ENCODE measurements at regions not wholly inside any gene's neighbourhood (a gene's known extent, or its start where the extent isn't known, plus 50 kb on each side); places are given as distances from the start of the nearest gene placed in this dataset.

DNA sequence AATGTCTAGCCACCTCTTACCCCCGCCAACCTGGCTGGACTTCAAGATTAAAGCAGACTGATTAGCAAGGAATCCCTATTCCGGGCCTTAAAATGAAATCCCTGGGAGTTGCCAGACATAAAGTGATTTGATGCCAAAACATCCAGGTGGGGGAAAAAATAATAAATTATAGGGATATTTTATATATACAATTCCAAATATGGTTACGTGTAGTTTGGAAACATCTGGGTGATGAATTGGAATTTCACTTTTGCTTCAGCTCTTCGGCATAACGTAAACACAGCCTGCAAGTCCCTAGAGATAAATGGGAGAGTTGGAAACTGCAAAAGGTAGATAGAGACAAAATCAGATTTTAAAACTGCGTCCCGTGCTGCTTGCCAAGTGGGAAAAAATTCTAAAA, 545.5 kb upstream of the MDFIC2 start:
- peaks cover 7% of the 10 kb centered on the region for H3K4me1 Mint-ChIP-seq (ENCODE audit: low read depth)
- H3K4me3 Mint-ChIP-seq: no peak overlapping the region
- H3K9me3 Mint-ChIP-seq: no peaks in the 10 kb centered on the region
- no peak overlapping the region for H3K27ac Mint-ChIP-seq
- no peaks in the 10 kb centered on the region for H3K36me3 Mint-ChIP-seq (ENCODE audit: low read depth)
- no peaks in the 10 kb centered on the region for H3K27me3 Mint-ChIP-seq (ENCODE audit: low read depth)

GRCh38 chr3:70856414-70857162, 544.1 kb upstream of the MDFIC2 start:
- Mint-ChIP-seq H3K27ac (no peak overlapping the region), H3K9me3 (no peaks in the 10 kb centered on the region), H3K27me3 (ENCODE audit: low read depth) (no peaks in the 10 kb centered on the region), H3K4me1 (ENCODE audit: low read depth) (peaks cover 7% of the 10 kb centered on the region), H3K36me3 (ENCODE audit: low read depth) (no peaks in the 10 kb centered on the region), H3K4me3 (no peak overlapping the region)

- no peak overlapping the region for H3K4me3 Mint-ChIP-seq
- no peaks in the 10 kb centered on the region for H3K27me3 Mint-ChIP-seq (ENCODE audit: low read depth)
- H3K36me3 Mint-ChIP-seq (ENCODE audit: low read depth): no peaks in the 10 kb centered on the region
- H3K27ac Mint-ChIP-seq: no peak overlapping the region
- peaks cover 7% of the 10 kb centered on the region for H3K4me1 Mint-ChIP-seq (ENCODE audit: low read depth)
- H3K9me3 Mint-ChIP-seq: no peaks in the 10 kb centered on the region
Observed at GRCh38 chr3:70855149-70855548, 542.7 kb upstream of the MDFIC2 start.

GRCh38 chr3:70854108-70854507, 541.7 kb upstream of the MDFIC2 start:
- H3K27ac Mint-ChIP-seq: no peak overlapping the region
- H3K36me3 Mint-ChIP-seq (ENCODE audit: low read depth): no peaks in the 10 kb centered on the region
- H3K4me3 Mint-ChIP-seq: no peak overlapping the region
- H3K4me1 Mint-ChIP-seq (ENCODE audit: low read depth): peaks cover 7% of the 10 kb centered on the region
- peaks cover under 1% of the 10 kb centered on the region for H3K27me3 Mint-ChIP-seq (ENCODE audit: low read depth)
- H3K9me3 Mint-ChIP-seq: no peaks in the 10 kb centered on the region

DNA sequence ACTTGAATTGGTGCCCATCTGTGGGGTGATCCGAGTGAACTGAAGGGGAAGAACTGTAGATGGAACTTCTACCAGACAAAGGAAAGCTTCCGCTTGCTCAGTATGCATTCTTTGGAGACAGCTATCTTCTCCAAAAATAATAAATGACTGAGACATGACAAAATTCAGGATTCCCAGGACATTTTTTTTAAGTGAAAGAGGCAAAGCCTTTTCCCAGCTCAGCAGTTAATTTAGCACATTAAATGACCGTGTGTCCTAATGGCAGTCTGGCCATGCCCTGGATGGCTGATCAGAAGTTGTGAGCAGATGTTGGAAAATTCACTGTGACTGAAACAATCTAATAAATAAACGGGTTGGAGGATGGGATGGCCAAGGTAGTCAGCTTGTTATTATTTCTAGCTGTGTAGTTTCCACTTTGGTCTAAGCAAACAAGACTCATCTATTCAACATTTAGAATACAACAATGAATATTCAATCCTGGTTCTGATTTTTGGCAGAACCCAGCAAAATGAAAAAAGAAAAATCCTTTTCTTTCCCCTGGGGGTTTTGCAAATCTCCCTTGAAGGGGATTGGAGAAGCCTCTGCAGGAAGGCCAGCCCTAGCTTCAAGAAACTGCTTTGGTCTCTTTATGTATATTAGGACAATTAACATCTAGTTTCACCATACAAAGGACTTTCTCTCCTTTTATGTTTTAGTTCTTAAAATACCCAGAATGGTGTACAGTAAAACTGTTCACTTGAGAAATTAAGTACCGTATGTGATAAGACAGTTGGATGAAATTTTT, 540.9 kb upstream of the MDFIC2 start:
- H3K27me3 Mint-ChIP-seq (ENCODE audit: low read depth): peaks cover 8% of the 10 kb centered on the region
- peaks cover 7% of the 10 kb centered on the region for H3K4me1 Mint-ChIP-seq (ENCODE audit: low read depth)
- no peaks in the 10 kb centered on the region for H3K9me3 Mint-ChIP-seq
- H3K4me3 Mint-ChIP-seq: no peak overlapping the region
- no peak overlapping the region for H3K27ac Mint-ChIP-seq
- no peaks in the 10 kb centered on the region for H3K36me3 Mint-ChIP-seq (ENCODE audit: low read depth)

- H3K4me1 Mint-ChIP-seq (ENCODE audit: low read depth): peaks cover 4% of the 10 kb centered on the region
- no peaks in the 10 kb centered on the region for H3K36me3 Mint-ChIP-seq (ENCODE audit: low read depth)
- peaks cover 20% of the 10 kb centered on the region for H3K27me3 Mint-ChIP-seq (ENCODE audit: low read depth)
- H3K9me3 Mint-ChIP-seq: no peaks in the 10 kb centered on the region
- no peak overlapping the region for H3K27ac Mint-ChIP-seq
- H3K4me3 Mint-ChIP-seq: no peak overlapping the region
Observed at GRCh38 chr3:70849911-70850699, 537.7 kb upstream of the MDFIC2 start.

DNA sequence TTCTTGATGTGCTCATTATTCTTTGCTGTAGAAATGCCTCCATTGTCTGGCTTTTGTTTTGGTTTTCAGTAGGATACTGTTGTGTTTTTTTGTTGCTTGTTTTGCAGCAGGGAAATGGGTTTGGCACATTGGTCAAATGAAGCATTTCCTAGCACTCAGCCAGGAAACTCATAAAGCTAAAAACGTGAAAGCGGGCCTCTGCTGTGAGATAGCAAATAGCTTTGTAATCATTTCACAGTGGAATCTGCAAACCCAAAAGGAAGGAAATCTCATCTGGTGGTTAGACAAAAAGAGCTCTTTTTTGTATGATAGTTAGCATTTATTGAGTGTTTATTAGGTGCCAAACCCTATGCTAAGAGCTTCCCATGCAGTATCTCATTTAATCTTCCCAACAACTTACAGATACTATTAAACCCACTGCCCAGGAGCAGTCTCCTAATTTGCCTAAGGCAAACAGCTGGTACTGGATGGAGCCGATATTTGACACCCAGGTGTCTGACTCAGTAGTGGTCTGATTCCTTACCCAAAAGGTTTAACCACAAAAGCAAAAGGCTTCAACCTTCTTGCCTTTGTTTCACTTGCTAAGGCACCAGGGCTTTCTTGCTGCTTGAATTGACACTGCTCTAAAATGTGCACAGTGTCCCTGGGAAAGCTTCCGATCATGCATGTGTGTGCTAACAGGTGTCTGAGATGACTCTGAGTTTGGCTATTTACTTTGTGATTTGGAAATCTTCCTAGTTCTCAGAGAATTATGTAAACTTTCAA, 527.9 kb upstream of the MDFIC2 start:
- H3K27ac Mint-ChIP-seq: no peak overlapping the region
- H3K27me3 Mint-ChIP-seq (ENCODE audit: low read depth): peaks cover 4% of the 10 kb centered on the region
- H3K36me3 Mint-ChIP-seq (ENCODE audit: low read depth): no peaks in the 10 kb centered on the region
- no peak overlapping the region for H3K4me3 Mint-ChIP-seq
- H3K4me1 Mint-ChIP-seq (ENCODE audit: low read depth): peaks cover 5% of the 10 kb centered on the region
- H3K9me3 Mint-ChIP-seq: no peaks in the 10 kb centered on the region

DNA sequence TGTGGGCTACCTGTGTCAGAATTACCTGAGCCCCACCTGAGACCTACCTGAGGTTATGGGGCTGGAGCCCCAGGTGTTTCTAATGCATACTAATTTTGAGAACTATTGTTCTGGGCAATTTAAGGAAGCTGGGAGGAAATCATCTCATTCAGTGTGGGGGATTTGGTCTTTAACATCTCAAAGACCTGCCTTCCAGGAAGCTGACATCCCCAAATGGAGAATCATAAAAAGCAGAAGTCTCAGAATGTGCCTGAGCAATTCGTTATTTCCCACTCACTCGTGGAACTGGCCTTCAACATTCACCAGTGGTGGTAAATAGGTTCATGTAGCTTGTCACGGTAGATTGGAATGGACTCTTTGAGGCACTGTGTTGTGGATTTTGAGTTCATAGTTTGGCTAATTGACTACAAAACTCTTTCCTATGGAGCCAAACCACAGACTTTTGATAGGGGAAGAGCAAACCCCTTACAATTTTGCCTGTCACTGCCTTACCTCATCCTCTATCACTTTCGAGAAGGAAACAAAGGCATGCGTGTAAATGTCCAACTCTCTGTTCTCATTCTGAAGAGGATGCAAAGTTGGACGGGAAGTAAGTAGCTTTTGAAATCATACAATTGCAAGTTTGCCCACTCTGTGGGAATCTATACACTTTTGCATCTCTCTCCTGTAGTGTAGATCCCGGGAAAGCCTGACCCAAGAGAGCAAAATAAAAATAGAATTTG, 521.0 kb upstream of the MDFIC2 start:
- H3K4me3 Mint-ChIP-seq: no peak overlapping the region
- no peaks in the 10 kb centered on the region for H3K36me3 Mint-ChIP-seq (ENCODE audit: low read depth)
- H3K9me3 Mint-ChIP-seq: no peaks in the 10 kb centered on the region
- no peak overlapping the region for H3K27ac Mint-ChIP-seq
- H3K4me1 Mint-ChIP-seq (ENCODE audit: low read depth): no peaks in the 10 kb centered on the region
- peaks cover 10% of the 10 kb centered on the region for H3K27me3 Mint-ChIP-seq (ENCODE audit: low read depth)

- Mint-ChIP-seq H3K36me3 (ENCODE audit: low read depth) (no peaks in the 10 kb centered on the region), H3K4me3 (no peak overlapping the region), H3K27ac (no peak overlapping the region), H3K9me3 (no peaks in the 10 kb centered on the region), H3K4me1 (ENCODE audit: low read depth) (no peaks in the 10 kb centered on the region), H3K27me3 (ENCODE audit: low read depth) (peaks cover 6% of the 10 kb centered on the region)
Observed at GRCh38 chr3:70832834-70833205, 520.4 kb upstream of the MDFIC2 start.

DNA sequence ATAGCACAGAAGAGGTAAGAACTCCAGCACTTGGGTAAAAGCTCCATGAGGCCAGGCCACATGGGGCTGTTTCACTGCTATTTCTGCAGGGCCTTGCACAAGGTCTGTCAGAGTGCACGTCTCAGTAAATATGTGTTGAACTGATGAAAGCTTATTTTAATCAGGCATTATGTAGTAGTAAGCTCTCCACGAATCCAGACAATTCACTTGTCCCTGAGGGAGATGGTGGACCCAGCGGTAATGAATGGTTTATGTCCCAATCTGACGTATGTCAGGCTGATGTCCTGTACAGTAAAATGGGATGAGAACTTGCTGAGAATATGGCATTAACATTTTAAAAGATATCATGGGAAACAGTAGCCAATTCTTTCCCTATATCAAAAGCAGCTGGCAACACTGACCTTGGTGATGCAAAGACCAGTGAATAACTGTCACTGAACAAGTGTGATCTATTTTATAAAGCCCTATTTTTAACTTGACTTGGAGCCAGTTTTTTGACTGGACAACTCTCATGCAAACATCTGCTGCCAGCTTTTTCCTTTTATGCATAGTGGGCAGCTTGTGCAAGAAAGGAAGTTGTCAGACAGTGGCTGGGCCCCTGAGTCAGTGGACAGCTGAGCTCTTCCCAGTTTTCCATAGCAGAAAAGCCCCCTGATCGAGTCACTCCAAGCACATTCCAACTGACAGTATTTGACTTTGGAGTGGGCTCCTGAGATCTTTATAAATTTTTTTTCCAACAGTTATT, 519.8 kb upstream of the MDFIC2 start:
- Mint-ChIP-seq H3K9me3 (no peaks in the 10 kb centered on the region), H3K4me3 (no peak overlapping the region), H3K27me3 (ENCODE audit: low read depth) (peaks cover 6% of the 10 kb centered on the region), H3K36me3 (ENCODE audit: low read depth) (no peaks in the 10 kb centered on the region), H3K4me1 (ENCODE audit: low read depth) (no peaks in the 10 kb centered on the region), H3K27ac (no peak overlapping the region)

GRCh38 chr3:70829092-70829491, 516.7 kb upstream of the MDFIC2 start:
- H3K4me1 Mint-ChIP-seq (ENCODE audit: low read depth): no peaks in the 10 kb centered on the region
- no peaks in the 10 kb centered on the region for H3K36me3 Mint-ChIP-seq (ENCODE audit: low read depth)
- H3K4me3 Mint-ChIP-seq: no peak overlapping the region
- peaks cover 6% of the 10 kb centered on the region for H3K27me3 Mint-ChIP-seq (ENCODE audit: low read depth)
- no peaks in the 10 kb centered on the region for H3K9me3 Mint-ChIP-seq
- no peak overlapping the region for H3K27ac Mint-ChIP-seq

DNA sequence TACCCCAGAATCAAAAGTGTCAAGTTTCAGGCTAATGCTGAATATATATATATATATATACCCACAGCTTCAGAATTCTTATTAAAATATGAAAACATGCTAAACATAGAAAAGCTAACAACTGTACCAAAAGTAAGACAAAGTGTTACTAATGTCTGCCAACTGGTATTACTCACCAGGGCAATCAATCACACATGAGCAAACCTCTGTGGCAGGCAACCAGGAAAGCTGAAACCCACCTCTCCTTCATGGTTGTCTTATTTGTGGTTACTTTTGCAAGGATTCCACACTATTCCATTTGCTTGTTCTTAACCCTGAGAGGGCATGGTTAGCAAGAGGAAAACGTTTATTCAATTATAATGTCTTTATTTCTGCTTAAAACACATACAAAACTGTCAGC, 512.3 kb upstream of the MDFIC2 start:
- Mint-ChIP-seq H3K4me3 (no peak overlapping the region), H3K36me3 (ENCODE audit: low read depth) (no peaks in the 10 kb centered on the region), H3K27me3 (ENCODE audit: low read depth) (no peaks in the 10 kb centered on the region), H3K27ac (no peak overlapping the region), H3K9me3 (no peaks in the 10 kb centered on the region), H3K4me1 (ENCODE audit: low read depth) (no peaks in the 10 kb centered on the region)

GRCh38 chr3:70824078-70824477, 511.6 kb upstream of the MDFIC2 start:
- Mint-ChIP-seq H3K27ac (no peak overlapping the region), H3K4me3 (no peak overlapping the region), H3K4me1 (ENCODE audit: low read depth) (no peaks in the 10 kb centered on the region), H3K9me3 (no peaks in the 10 kb centered on the region), H3K27me3 (ENCODE audit: low read depth) (no peaks in the 10 kb centered on the region), H3K36me3 (ENCODE audit: low read depth) (no peaks in the 10 kb centered on the region)
